Kidney glomerular epithelial cell (primary cell): ENCODE measurements at regions not wholly inside any gene's neighbourhood (a gene's known extent, or its start where the extent isn't known, plus 50 kb on each side); places are given as distances from the start of the nearest gene placed in this dataset.
A peak's percentile ranks its signal among the peaks of the same experiment; 100 is the strongest.

ENCODE experiments used
- DNase-seq: peaks from one replicate; lab custom pipeline; 2025; lab: John Stamatoyannopoulos, UW

DNA sequence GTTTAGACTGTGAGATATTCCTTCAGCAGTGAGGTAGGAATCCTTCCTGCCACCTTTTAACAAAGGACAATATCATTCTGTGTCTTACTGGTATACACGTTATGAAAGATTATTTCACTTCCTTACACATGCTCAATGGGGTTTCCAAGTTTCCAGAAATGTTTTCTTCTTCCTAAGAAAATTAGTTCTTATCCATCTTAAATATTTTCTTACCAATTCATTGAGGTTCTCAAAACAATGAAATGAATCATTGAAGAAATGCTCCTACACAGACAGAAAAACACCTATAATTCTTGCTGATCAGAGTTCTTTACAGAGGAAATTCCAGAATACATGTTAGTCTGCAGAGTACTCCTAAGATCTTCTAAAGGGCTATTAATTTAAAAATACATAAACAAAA, 51.4 kb upstream of the SEC61G start:
- DNase-seq, result peak; percentile 42

DNA sequence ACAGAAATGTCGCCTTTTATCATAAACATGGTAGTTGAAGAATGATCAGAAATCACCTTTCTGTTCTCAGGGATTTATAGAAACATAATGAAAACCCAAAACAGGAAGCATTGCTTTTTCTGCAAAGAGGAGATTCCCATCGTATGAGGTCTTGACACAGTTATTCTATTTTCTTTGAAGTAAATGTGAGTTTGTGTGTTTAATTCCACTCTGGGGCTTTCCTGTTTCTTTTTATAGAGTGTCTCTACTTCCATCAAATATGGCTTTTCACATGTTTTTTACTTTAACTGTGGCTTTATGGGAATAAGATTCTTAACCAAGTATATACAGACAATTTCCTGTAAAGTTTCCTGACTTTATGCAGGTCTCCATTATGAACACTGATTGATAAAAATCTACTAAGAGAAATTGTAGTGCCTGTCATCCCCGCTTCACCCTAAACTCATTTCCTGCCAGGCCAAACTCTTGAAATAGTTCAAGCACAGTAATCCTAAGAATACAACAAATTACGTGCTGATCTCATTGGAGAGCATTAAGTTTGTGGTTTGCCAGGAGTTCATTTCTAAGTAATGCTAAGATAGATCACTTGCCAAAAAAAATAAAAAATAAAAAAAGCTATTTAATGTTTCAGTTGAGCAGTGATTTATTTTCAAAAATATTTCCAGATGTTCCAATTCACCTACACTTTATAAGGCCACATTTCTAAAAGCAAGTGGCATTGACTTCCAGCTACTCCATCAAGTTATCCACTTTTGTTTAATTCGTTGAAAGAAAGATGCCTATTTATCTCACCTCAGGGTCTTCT, 52.2 kb upstream of the SEC61G start:
- peak; percentile 59 for DNase-seq

DNA sequence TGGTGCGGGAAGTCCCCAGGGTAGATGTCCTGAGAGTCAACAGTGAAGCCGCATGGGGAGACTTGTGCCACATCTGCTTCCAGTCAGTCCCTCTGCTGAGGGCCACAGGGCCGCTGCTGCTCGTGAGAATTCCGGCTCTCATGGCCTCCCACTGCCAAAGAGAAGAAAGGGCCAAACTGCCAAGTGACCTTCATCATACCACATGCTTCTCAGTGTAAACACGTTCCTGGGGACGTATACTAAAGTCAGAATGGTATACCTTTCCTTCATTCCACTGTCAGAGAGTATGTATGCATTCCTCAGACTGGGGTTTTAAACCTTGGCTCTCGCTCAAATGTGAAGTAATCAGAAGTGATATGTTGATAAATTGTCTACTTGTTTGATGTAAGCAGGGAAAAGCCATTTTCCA, 52.8 kb upstream of the SEC61G start:
- DNase-seq, result no peak

DNA sequence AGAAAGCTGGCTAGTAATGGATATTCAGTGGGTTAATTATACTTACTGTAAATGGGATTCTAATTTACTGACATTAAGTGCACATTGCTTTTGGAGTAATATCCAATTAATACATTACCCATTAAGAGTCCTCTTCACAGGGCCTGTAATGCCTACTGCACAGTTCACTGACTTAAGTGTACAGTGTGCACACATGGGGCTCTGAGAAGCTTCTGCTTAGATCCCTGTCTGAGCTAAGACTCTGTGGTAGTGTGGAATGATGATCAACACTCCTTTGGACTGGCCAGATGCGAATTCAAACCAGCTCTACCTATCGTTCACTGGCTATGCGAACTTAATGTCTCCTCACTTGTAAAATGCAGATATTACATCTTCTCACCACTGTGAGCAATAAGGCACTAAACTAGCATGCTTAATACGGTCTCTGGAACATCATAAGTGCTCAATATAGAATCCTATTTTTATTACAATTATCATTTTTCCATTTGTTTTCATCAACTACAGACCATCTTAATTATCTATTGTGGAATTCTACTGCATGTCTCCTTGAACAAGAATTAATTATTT, 53.8 kb upstream of the SEC61G start:
- peak; percentile 50 for DNase-seq

DNA sequence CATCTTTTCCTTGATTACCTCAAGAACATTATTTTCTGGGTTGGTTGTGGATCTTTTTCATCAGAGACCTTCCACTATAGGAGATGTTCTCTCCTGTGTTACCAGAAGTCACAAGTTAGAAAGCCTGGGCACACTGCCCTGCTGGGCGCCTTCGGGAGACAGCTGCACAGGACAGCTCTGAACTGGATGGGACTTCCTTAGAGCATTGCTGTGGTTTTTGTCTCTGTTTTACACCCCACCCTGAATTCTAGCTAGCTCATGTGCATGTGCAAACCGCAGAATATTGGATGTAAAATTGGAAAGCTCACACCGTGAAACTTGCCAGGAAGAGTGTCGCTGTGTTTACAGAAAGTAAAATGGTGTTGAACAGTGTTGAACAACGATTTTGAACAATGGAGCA, 54.4 kb upstream of the SEC61G start:
- no peak for DNase-seq

DNA sequence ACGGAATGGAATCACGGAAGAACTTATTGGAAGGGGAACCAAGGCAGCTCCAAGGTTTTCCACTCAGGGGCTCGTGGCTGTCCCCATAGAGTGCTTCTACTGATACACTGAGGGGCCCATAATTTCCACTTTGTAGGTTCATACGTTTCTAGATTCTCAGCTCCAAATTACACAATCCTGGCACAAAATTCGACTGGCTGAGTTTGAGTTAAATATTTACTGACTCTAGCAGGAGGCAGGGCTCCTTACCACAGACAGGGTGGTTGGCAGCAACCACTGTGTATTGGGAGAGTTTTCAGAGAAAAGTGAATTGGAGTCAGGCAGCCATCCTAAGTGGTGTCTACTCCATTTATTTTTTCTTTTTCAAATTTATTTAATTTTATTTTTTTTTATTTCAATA, 55.4 kb upstream of the SEC61G start:
- peak; percentile 12 for DNase-seq

DNA sequence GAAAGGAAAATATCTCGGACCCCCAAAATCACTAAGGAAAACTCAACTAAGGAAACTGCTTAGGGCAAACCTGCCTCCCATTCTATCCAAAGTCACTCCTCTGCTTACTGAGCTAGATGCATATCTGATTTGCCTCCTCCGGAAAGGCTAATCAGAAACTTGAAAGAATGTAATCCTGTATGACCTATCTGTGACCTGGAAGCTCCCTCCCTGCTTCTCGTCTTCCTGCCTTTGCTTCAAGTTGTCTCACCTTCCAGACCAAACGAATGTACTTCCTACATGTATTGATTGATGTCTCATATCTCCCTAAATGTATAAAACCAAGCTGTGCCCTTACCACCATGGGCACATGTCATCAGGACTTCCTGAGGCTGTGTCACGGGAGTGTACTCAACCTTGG, 58.1 kb upstream of the SEC61G start:
- DNase-seq, result no peak

DNA sequence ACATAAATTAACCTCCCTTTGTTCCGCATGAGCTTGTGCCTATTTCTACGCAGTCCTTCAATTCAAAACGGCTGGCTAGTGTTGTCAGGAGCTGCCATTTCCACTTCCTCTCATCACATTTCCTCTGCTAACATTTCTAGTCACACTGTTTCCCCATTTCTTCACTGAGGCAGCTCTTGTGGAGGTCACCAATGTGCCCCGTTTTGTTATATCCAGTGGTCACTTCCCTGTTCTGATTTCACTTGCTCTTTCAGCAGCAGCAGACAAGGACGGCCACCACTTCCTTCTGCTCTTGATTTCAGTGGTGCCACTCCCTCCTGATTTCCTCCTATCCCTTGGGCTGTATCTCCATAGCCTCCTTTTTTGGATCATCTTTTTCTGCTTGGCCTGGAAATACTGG, 64.8 kb upstream of the SEC61G start:
- no peak for DNase-seq

DNA sequence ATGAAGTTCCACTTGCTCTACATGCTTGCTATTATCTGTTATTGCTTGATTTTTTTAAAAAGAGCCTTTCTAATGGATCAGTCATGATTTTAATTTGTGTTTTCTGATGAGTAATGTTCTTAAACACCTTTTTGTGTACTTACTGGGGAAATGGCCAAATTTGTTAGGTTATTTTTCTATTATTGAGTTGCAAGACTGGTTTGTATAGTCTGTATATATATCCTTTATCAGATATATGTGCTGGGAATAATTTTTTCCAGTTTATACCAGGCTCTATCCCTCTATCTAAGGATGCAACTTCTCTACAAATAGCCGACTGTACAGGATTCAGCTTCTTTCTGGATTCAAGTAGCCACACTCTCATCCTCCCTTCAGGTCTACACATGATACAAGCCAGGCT, 65.6 kb upstream of the SEC61G start:
- DNase-seq, result no peak

DNA sequence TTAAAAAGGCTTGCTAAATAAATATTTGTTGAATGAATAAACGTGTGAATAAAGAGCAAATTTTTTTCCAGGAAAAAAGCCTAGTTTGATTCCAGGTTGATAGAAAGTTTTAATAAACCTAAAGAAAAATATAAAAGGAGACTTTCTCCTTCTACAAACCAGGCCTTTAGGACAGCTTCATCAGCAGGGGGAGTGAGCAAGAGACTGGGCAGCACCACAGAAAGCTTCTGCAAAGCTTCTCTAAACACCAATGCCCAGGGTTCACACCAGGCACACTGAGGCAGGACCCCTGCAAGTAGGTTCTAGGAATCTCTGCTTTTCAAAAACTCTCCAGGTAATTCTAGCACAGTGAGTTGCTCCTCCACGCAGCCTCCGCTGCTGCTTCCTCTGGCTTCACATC, 66.4 kb upstream of the SEC61G start:
- DNase-seq, result no peak

DNA sequence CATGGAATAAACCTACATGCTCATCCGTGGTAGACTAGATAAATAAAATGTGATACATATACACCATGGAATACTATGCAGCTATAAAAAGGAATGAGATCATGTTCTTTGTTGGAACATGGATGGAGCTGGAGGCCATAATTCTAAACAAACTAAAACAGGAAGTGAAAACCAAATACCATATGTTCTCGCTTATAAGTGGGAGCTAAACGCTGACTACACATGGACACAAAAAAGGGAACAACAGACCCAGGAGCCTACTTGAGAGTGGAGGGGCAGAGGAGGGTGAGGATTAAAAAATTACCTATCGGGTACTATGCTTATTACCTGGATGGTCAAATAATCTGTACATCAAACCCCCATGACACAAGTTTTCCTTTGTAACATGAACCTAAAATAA, 68.7 kb upstream of the SEC61G start:
- no peak for DNase-seq

DNA sequence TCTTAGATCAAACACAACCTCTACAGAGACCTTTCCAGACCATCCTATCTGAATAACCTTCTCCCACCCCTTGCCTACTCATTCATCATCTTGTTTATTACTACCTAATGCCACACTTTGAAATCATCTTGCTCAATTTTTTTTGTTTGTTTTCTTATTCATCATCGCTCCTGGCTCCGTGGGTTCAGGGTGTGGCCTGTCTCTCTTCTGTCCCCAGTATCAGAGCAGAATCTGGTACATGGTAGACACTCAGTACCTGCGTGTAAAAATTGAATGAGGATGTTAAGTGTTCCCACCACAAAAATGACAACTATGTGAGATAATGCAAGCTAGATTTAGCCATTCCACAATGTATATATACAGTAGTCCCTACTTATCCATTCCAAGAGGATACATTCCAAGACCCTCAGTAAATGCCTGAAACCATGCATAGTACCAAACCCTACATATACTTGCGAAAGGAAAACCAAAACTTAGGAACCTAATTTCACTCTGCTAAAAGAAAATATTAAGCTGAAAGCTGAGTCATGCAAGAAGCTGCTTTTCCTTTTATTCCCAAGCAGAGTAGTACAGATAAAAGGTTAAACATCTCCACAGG, 72.1 kb upstream of the SEC61G start:
- no peak for DNase-seq

DNA sequence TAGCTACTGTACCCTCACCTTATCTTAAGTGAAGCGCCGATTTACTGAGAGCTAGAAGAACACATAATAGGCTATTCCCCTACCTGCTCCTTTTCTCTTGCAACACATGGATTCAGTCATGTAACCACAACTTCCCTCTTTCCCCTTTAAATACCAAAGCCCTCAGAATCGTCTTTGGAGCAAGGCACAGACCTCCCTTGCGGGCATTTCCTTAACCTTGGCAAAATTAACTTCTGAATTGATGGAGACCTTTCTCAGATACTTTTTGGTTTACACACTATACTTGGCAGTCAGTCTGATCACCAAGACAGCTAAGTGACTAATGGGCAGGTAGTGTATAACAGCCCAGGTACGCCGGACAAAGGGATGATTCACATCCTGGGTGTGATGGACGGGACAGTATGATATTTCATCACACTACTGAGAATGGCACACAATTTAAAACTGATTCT, 72.7 kb upstream of the SEC61G start:
- DNase-seq, result peak; percentile 36

DNA sequence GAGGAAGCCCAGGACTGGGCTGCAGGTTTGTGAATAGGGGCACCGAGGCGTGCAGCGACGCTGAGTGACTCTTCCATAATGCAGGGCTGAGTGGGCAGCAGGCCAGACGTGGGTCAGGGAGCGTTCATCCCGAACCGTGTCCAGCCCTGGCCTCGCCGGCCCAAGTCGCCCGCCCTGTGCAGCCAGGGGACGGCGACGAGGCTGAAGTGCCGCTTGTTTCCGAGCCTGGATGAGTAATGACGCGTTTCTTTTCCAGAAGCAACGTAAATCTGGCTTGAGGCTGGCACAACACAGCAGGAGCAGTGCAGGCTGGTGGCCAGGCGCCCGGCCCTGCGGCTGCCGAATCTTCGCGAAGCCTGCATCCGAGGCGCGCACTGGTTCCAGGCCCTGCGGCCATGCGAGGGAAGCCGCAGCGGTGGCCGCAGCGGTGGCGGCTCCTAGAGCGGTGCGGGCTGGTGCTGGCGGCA, 74.0 kb upstream of the SEC61G start:
- peak; percentile 52 for DNase-seq

DNA sequence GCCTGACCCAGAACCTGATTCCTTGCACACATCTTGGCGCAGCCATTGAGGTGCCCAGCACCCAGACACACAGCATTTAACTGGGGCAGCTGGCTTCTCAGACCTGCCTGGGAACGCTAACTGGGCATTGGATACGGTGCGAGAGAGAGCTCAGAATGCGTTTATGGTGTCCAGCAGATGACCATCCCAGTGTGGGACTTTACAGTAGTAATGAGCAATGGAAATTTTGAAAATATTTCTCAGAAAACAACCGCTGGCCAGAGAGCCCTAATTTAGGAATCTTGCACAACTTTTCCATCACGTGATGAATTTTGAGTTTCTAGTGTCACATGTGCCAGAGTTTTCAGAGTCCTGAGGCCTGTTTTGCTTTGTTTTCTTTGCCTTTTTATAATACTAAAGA, 78.2 kb upstream of the SEC61G start:
- no peak for DNase-seq

DNA sequence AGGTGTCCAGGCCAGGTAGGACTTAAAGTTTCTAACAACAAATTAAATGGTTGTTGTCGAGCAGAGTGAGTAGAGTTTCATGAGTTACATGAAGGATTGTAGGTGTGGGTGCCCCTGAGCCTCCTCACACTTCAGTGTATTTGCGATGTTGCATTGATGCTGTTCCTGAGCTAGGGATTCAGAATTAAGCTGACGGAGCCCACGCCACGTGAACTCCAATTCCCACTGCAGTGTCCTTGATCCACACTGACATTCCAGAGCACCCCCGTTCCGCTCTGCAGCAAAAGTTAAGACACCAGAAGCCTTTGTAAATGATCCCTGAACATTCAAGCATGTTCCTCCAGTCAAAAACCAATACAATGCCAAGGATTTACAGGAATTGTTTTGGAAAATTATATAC, 78.8 kb upstream of the SEC61G start:
- DNase-seq, result no peak

DNA sequence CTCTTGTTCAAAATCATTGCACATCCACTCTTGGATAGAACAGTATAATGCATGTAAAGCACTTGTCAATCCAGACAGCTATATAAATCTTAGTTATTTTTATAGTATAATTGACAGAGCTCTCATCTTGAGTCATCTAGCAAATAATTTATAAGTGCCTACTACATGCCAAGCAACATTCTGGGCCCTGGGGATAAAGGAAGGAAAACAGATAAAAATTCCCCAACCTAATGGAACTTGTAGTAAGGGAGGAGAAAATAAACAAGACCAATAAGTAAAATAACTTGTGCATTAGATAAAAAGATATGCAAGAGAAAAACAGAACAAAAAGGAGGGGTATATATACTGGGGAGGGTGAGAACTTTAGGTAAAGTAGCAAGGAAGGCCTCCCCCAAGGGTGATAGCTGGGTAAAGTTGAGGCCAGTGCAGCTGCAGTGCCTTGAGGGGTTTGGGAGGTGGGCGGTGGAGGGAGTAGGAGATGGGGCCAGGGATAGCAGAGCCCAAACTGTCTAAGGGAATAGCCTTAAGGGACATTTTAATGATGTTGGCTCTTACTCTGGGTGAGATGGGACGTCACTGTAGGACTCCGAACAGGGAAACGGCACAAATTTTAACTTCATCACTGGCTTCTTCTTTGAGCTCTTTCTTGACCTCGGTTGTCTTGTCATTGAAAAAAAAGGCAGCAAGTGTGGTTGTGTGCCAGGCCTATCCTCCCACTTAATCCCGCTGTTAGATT, 79.3 kb upstream of the SEC61G start:
- DNase-seq, result peak; percentile 24

DNA sequence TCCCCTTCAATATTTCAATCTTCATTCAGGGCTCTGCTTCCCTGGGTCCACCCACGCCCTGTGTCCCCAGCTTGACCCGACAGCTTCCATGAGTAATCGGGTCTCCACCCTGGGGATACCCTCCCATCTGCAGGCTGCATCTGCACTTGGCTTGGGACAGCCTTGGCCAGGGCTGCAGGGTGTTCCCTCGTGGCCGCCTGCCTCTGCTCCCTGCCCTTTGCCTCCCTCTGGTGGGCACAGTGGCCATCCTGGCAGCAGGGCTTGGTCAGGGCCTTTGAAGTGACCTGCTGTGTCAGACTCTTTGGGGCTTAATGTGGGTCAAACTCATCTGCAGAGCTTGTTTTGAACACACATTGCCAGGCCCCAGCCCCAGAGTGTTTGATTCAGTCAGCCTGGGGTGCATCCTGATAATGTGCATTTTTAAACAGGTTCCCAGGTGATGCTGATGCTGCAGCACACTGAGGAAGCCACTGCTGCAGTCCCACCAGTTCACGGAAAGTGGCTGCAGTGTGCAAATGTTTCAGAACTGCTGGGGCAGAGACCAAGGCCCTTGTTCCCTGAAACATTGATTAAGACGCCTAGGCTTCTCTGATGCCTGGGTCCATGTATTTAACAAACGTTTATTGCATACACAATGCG, 80.7 kb upstream of the SEC61G start:
- peak; percentile 38 for DNase-seq

DNA sequence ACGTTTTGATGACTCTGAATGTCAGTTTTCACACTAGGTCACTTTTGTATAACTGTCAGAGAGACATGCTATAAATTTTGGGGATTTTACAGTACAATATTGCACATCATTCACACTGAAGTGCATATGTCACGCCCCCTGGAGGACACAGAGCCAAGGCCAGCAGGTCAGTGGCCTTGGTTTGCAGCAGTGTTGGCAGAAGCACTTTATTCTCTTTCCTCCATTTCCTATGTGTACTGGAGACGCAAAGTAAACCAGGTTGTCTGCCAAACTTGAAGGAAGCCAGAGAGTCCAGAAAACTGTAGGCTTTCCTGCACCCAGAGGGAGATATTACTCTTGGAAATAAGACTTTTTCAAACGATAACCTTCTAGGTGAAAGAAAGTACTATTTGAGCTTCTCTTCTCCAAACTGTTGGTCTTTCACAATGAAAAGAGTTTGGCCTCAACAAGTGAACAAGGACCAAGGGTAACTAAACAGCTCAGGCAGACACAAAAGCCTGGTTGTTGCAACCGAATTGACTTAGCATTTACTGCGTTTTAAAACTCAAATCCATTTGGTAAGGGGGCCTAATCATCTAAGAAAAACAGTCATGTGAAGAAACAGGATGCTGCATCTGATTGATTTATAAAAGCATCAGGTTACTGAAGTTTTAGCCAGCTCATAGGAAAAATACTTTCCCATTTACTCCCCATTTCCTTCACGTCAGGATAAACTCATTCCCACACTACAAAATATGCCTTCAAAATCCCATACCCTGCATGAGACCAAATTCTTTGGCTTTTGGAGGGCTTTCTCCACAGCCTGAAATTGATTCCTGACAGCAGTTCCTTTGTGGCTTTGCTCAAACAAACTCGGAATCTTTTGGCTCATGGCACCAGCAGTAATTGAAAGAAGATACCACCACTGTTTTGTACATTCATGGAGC, 83.0 kb upstream of the SEC61G start:
- no peak for DNase-seq

DNA sequence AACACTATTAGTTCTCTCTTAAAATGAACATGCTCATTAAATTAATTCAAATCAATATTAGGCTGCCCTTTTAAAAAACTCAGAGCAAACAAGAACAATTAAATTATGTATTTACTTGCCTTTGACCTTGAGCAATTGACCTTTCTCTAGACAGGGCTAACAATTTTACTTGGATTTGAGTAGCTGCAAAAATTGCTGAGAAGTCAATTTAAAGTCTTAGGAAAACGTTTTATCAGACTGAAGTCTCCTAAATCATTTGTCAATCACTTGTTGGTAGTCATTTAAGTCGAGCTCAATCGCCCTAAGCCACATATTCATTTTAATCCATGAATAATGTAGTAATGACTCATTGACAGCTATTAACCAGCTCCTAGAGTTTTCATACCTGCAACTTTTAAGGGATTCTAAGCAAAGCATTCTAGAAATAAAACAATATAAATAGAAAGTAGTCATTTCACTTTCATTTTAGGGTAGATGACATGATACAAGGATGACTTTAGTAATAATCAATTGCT, 84.9 kb upstream of the SEC61G start:
- DNase-seq, result no peak

DNA sequence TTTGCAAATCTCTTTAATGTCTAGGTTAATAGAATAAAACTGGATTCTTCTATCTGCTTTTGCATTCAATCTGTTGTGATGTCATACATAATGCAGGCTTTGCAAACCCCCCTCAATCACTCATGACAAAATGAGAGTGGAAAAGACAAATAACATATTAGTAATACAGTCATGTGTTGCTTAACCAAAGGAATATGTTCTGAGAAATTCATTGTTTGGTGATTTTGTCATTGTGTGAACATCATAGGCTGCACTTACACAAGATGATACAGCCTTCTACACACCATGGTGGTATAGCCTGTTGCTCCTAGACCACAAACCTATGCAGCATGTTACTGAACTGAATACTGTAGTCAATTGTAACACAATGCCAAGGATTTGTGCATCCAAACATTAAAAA, 87.3 kb upstream of the SEC61G start:
- DNase-seq, result no peak
